ENCODE measurements at regions not wholly inside any gene's neighbourhood (a gene's known extent, or its start where the extent isn't known, plus 50 kb on each side); places are given as distances from the start of the nearest gene placed in this dataset.

GRCh38 chr12:48286665-48287064 is 64.1 kb downstream of the ZNF641 start:
- Mint-ChIP-seq H3K27ac (no peak overlapping the region), H3K27me3 (ENCODE audit: insufficient read depth) (peaks cover 68% of the 10 kb centered on the region), H3K9me3 (no peaks in the 10 kb centered on the region), H3K4me3 (no peak overlapping the region), H3K36me3 (ENCODE audit: low read depth) (no peaks in the 10 kb centered on the region), H3K4me1 (no peaks in the 10 kb centered on the region)
- H3K9ac ChIP-seq (ENCODE audit: extremely low read depth, low read length, poor library complexity, severe bottlenecking): no peak overlapping the region
- H3K9me3 ChIP-seq (ENCODE audit: control insufficient read depth, low read length): no peaks in the 10 kb centered on the region
- WGBS, 2 experiments (ENCODE audit: insufficient coverage in 1 of 2, insufficient read length in 1 of 2): 33% methylated on average over 1 of the region's 3 CpGs; no CpG with 5 or more reads in 1 of the 2 experiments
- H3K4me3 ChIP-seq (ENCODE audit: low read length): no peak overlapping the region
- TF ChIP-seq CTCF (conservative IDR thresholded peaks at IDR 0.05): peak; percentile 81
- H3K36me3 ChIP-seq (ENCODE audit: control insufficient read depth, insufficient read depth, low read length): no peaks in the 10 kb centered on the region
- peak; percentile 80 for DNase-seq
- peaks cover 60% of the 10 kb centered on the region for H3K27me3 ChIP-seq (ENCODE audit: control insufficient read depth, insufficient read depth, low read length, poor library complexity, severe bottlenecking)
- H3K27ac ChIP-seq (ENCODE audit: low read depth, low read length): no peak overlapping the region
- H3K4me1 ChIP-seq (ENCODE audit: control insufficient read depth, insufficient read depth, low read length): no peaks in the 10 kb centered on the region

GRCh38 chr12:48285751-48286650 is 64.7 kb downstream of the ZNF641 start:
- H3K4me1 Mint-ChIP-seq: peaks cover 2% of the 10 kb centered on the region
- TF ChIP-seq CTCF (conservative IDR thresholded peaks at IDR 0.05): no peak
- WGBS, 2 experiments (ENCODE audit: insufficient coverage in 1 of 2, insufficient read length in 1 of 2): 75 to 82% methylated on average over 2 of the region's 2 CpGs
- Histone ChIP-seq H3K27ac (ENCODE audit: low read depth, low read length) (no peak overlapping the region), H3K36me3 (ENCODE audit: control insufficient read depth, insufficient read depth, low read length) (no peaks in the 10 kb centered on the region), H3K4me1 (ENCODE audit: control insufficient read depth, insufficient read depth, low read length) (no peaks in the 10 kb centered on the region), H3K27me3 (ENCODE audit: control insufficient read depth, insufficient read depth, low read length, poor library complexity, severe bottlenecking) (peaks cover 60% of the 10 kb centered on the region), H3K9me3 (ENCODE audit: control insufficient read depth, low read length) (no peaks in the 10 kb centered on the region), H3K4me3 (ENCODE audit: low read length) (no peak overlapping the region), H3K9ac (ENCODE audit: extremely low read depth, low read length, poor library complexity, severe bottlenecking) (no peak overlapping the region)
- H3K27ac Mint-ChIP-seq: no peak overlapping the region
- no peak overlapping the region for H3K4me3 Mint-ChIP-seq
- peaks cover 74% of the 10 kb centered on the region for H3K27me3 Mint-ChIP-seq (ENCODE audit: insufficient read depth)
- H3K36me3 Mint-ChIP-seq (ENCODE audit: low read depth): no peaks in the 10 kb centered on the region
- DNase-seq: peak; percentile 66
- H3K9me3 Mint-ChIP-seq: no peaks in the 10 kb centered on the region

GRCh38 chr12:48281811-48282210 is 68.9 kb downstream of the ZNF641 start:
- H3K4me3 ChIP-seq (ENCODE audit: low read length): no peak overlapping the region
- H3K36me3 ChIP-seq (ENCODE audit: control insufficient read depth, insufficient read depth, low read length): no peaks in the 10 kb centered on the region
- Mint-ChIP-seq H3K27me3 (ENCODE audit: insufficient read depth) (peaks cover 85% of the 10 kb centered on the region), H3K27ac (no peak overlapping the region), H3K4me1 (peaks cover 19% of the 10 kb centered on the region), H3K4me3 (no peak overlapping the region), H3K9me3 (no peaks in the 10 kb centered on the region), H3K36me3 (ENCODE audit: low read depth) (no peaks in the 10 kb centered on the region)
- H3K27ac ChIP-seq (ENCODE audit: low read depth, low read length): no peak overlapping the region
- 0% methylated on average over 1 of the region's 1 CpG for WGBS, 2 experiments (ENCODE audit: insufficient coverage in 1 of 2, insufficient read length in 1 of 2)
- H3K9me3 ChIP-seq (ENCODE audit: control insufficient read depth, low read length): peaks cover under 1% of the 10 kb centered on the region
- peaks cover 3% of the 10 kb centered on the region for H3K4me1 ChIP-seq (ENCODE audit: control insufficient read depth, insufficient read depth, low read length)
- DNase-seq: no peak
- no peak overlapping the region for H3K9ac ChIP-seq (ENCODE audit: extremely low read depth, low read length, poor library complexity, severe bottlenecking)
- TF ChIP-seq CTCF (conservative IDR thresholded peaks at IDR 0.05): no peak
- peaks cover 77% of the 10 kb centered on the region for H3K27me3 ChIP-seq (ENCODE audit: control insufficient read depth, insufficient read depth, low read length, poor library complexity, severe bottlenecking)
